Activated naive CD4-positive, alpha-beta T cell treated with anti-CD3 and anti-CD28 coated beads, Interleukin-2, amount 50 U/mL, for 72 hours (primary cell): ENCODE measurements at regions not wholly inside any gene's neighbourhood (a gene's known extent, or its start where the extent isn't known, plus 50 kb on each side); places are given as distances from the start of the nearest gene placed in this dataset.

Source experiments
- ATAC-seq, 2 donors: fragments of 150-1000 bp; cut with Tn5 transposase; 2 replicates each; pipeline ENCODE4 v1.10.0; 2021; ENCODE audit warnings: mild to moderate bottlenecking in 2 of 2, moderate library complexity in 2 of 2
- DNase-seq, 2 donors: peaks; one replicate each; pipeline ENCODE4 v3.0.0; 2021 to 2022; ENCODE audit warnings: low spot score in 2 of 2
- H3K27ac Mint-ChIP-seq, 2 donors: one replicate each; pipeline ENCODE4 v1.8.0; 2022; ENCODE audit warnings: mild to moderate bottlenecking in 2 of 2, mixed read lengths in 2 of 2
- H3K36me3 Mint-ChIP-seq, 2 donors: one replicate each; pipeline ENCODE4 v1.8.0; 2022; ENCODE audit warnings: mixed read lengths in 2 of 2
- H3K9me3 Mint-ChIP-seq, 2 donors: one replicate each; pipeline ENCODE4 v1.8.0; 2022; ENCODE audit warnings: mixed read lengths in 2 of 2

DNA sequence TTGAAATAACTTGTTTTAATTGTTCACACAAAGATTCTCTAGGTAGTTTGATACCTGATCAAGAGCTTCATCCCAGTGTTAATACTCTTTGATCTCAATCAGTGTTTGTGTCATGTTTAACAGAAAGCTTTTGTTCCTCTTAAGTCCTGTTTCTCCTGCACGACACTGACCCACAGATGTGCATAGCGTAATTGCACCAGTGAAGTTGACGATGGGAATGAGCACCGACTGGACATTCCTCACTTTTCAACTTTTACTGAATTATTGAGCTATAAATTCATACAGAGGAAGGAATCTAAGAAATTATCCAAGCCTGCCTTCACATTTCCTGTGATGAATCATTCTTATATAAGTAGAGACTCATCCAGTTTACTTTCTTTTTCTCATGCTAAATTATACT is 878.7 kb upstream of the TENM3 start:
- Mint-ChIP-seq H3K27ac (no peak overlapping the region), H3K36me3 (no peaks in the 10 kb centered on the region), H3K9me3 (peaks cover 4 to 10% of the 10 kb centered on the region in 2 donors)
- DNase-seq (no peak), ATAC-seq (no peak)

GRCh38 chr4:181365671-181366070 is 877.5 kb upstream of the TENM3 start:
- no peak overlapping the region for H3K27ac Mint-ChIP-seq
- H3K9me3 Mint-ChIP-seq = peaks cover 4 to 7% of the 10 kb centered on the region in 2 donors
- ATAC-seq (no peak), DNase-seq (no peak)
- no peaks in the 10 kb centered on the region for H3K36me3 Mint-ChIP-seq

DNA sequence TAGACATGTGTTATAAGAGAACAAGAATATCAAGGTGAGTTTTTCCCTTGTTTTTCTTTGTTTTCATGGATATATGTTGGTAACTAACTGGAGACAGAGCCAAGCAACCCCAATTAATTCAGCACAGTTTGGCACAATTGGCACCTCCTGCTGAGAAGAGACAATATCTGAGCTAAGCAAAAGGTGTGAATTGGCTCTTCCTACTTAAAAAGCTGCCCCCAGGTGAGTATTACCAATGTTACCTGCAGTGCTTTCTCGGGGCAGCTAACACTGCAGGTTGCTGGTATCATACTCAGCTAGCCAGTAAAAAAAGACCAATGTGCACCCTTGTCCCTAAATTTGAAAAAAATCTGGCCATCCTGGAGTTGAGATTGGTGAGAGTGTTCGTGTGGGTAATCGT is 871.2 kb upstream of the TENM3 start:
- ATAC-seq = no peak
- Mint-ChIP-seq H3K27ac (no peak overlapping the region), H3K36me3 (no peaks in the 10 kb centered on the region), H3K9me3 (peaks cover 0 to 12% of the 10 kb centered on the region in 2 donors)
- DNase-seq = no peak

GRCh38 chr4:181376058-181376457 is 867.1 kb upstream of the TENM3 start:
- no peak for ATAC-seq
- no peaks in the 10 kb centered on the region for H3K36me3 Mint-ChIP-seq
- no peak for DNase-seq
- H3K27ac Mint-ChIP-seq = no peak overlapping the region
- H3K9me3 Mint-ChIP-seq = peaks cover 1 to 12% of the 10 kb centered on the region in 2 donors

DNA sequence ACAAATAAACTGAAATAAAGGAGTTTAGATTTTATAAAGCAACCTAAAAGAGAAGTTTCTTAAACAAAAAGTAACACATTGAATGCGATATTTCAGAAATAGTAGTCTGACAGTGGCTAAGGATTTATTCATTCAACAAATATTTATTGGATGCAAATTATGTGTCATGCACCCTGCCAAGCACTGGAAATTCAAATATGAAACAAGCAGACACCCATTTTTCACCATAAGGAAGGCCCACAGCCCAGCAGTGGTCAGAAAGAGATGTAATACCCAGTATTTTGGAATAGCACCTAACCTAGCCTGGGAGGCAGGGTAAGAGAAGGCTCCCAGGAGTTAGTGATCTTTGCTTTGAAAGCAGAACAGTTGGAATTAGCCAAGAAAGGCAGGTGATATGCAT is 855.1 kb upstream of the TENM3 start:
- peaks cover 8 to 9% of the 10 kb centered on the region in 2 donors for H3K9me3 Mint-ChIP-seq
- H3K36me3 Mint-ChIP-seq = no peaks in the 10 kb centered on the region
- ATAC-seq (no peak), DNase-seq (no peak)
- H3K27ac Mint-ChIP-seq = no peak overlapping the region

GRCh38 chr4:181416966-181417365 is 826.2 kb upstream of the TENM3 start:
- peaks cover 5 to 10% of the 10 kb centered on the region in 2 donors for H3K9me3 Mint-ChIP-seq
- DNase-seq = no peak
- no peak for ATAC-seq
- H3K36me3 Mint-ChIP-seq = peaks cover 0 to 7% of the 10 kb centered on the region in 2 donors
- no peak overlapping the region for H3K27ac Mint-ChIP-seq

GRCh38 chr4:181418496-181418895 is 824.7 kb upstream of the TENM3 start:
- Mint-ChIP-seq H3K27ac (no peak overlapping the region), H3K36me3 (peaks cover 0 to 11% of the 10 kb centered on the region in 2 donors), H3K9me3 (peaks cover 10 to 12% of the 10 kb centered on the region in 2 donors)
- ATAC-seq (no peak), DNase-seq (no peak)

DNA sequence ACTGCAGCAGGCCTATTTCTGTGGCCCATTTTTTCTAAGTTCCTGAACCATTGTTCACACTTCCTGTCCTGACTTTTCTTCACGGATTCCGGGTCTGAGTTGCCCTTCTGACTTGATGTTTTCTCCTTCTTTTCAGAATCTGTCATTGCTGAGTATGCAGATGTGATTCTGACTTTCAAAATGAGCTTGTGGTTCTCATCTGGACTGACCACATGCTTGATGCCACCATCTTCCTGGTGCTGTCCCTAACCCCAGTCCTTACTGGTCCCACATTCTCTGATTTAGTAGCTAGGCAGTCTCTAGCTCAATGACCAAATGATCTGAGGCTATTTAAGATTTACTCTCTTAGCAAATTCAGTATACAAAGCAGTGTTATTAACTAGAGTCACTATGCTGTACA is 822.3 kb upstream of the TENM3 start:
- ATAC-seq (no peak), DNase-seq (no peak)
- peaks cover 1 to 15% of the 10 kb centered on the region in 2 donors for H3K9me3 Mint-ChIP-seq

DNA sequence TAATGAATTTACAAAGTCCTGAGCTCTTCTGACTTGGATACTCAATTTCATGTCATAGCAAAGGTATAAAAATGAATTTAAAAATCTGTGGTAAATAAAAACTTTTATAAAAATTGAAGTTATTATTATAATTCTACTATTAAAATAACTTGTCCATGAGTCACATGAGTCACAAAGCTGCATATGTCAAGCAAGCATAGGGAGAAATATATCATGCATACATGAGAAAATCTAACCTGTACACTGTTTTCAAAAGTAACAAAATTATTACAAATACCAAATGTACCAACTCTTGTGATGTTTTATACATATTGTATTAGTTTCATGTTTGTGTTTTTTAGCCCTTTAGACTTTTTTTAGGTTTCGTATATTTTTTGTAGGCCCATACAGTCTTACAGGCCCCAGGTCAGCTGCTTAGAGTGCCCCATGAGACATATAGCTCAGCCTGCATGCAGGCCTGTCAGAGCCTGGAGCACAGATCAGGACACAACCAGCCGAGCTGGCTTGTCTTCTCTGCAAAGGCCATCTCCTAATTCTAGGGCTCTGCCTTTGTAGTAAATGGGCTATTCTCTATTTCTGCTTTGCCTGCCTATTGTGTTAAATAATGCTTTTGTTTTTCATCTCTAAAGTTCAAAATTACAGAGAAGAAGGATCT is 818.7 kb upstream of the TENM3 start:
- Mint-ChIP-seq H3K27ac (no peak overlapping the region), H3K9me3 (peaks cover 5 to 22% of the 10 kb centered on the region in 2 donors), H3K36me3 (peaks cover 0 to 11% of the 10 kb centered on the region in 2 donors)
- DNase-seq = no peak
- no peak for ATAC-seq

More for the DNA sequence above, 822.3 kb upstream of the TENM3 start:
- peaks cover 0 to 11% of the 10 kb centered on the region in 2 donors for H3K36me3 Mint-ChIP-seq
- H3K27ac Mint-ChIP-seq = no peak overlapping the region

DNA sequence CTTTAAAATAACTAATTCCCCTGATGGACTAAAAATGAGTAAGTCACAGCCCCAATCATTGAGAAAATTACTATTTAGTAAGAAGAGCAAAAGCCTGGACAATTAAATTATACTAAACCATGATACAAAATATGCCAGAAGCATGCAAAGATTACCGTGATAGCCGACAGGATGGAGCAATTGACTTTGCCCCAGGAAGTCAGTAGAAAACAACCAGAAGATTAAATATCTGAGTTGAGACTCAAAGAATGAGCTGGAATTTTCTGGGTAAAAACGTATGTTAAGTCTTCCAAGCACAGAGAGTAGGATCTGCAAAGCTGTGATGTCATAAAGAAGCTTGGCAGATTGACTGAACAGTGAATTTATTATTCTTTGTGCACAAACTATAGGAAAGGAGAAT is 816.1 kb upstream of the TENM3 start:
- Mint-ChIP-seq H3K9me3 (peaks cover 5 to 22% of the 10 kb centered on the region in 2 donors), H3K27ac (no peak overlapping the region), H3K36me3 (peaks cover 0 to 11% of the 10 kb centered on the region in 2 donors)
- no peak for ATAC-seq
- no peak for DNase-seq

GRCh38 chr4:181431006-181431405 is 812.2 kb upstream of the TENM3 start:
- H3K9me3 Mint-ChIP-seq = peaks cover 5 to 9% of the 10 kb centered on the region in 2 donors
- no peak overlapping the region for H3K27ac Mint-ChIP-seq
- H3K36me3 Mint-ChIP-seq = no peaks in the 10 kb centered on the region
- DNase-seq (no peak), ATAC-seq (no peak)

DNA sequence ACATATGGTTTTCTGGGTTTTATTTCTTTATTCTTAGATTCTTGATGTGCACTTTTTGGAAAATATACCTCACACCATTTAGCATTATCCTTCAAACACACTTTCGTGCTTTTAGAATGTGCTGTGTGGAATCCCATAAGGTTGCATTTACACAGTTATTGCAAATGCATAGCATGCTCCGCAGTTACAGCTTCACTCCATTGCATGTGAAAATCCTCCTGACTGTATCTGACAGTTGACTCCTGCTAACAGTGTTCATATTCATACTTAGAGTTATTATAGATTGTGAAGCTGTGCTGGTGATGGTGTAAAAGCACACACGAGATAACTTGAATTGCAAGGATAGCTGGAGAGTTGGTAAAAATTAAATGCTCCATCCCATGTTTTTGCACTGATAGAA is 811.5 kb upstream of the TENM3 start:
- ATAC-seq (no peak), DNase-seq (no peak)
- H3K27ac Mint-ChIP-seq = no peak overlapping the region
- H3K9me3 Mint-ChIP-seq = peaks cover 5 to 9% of the 10 kb centered on the region in 2 donors
- no peaks in the 10 kb centered on the region for H3K36me3 Mint-ChIP-seq

DNA sequence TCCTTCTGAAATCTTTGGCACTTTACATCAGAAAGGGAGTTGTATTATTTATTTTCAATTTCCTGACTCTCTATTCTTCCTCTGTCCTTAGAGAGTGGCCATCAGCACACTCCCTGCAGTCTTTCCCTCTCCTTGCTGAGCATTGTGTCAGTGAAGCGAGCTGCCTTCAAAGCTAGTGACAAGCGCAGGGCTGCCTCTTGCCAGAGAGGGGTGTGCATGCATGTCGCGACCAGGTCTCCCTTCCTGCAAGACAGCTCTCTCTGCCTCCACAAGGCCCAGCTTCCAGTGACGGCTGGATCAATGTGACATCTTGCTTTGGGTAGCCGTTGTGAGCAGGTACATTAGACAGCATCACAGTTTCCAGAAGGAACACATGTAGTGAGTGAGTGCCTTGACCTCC is 810.9 kb upstream of the TENM3 start:
- Mint-ChIP-seq H3K36me3 (no peaks in the 10 kb centered on the region), H3K27ac (no peak overlapping the region), H3K9me3 (peaks cover 7 to 11% of the 10 kb centered on the region in 2 donors)
- DNase-seq = no peak
- no peak for ATAC-seq

DNA sequence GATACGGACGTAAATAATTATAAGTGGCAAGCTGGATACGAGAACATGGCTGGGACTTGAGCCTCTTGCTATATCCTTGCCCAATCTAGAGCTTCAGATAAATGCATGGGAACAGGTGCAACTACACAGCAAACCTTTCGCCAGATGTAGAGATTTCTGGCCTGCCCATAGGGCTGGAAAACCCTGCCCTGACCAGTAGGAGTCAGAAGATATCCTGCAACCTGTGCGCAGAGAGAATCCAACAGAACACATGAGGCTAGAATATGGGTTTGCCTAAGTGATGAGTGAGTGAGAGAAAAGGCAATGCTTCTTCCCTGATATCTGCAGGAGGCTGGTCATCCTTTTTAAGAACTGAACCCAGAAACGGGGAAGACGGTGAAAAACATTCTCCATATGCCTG is 805.3 kb upstream of the TENM3 start:
- DNase-seq (no peak), ATAC-seq (no peak)
- Mint-ChIP-seq H3K36me3 (no peaks in the 10 kb centered on the region), H3K9me3 (peaks cover 9% of the 10 kb centered on the region in 2 donors), H3K27ac (no peak overlapping the region)

GRCh38 chr4:181438641-181439040 is 804.6 kb upstream of the TENM3 start:
- H3K36me3 Mint-ChIP-seq = no peaks in the 10 kb centered on the region
- no peak for DNase-seq

DNA sequence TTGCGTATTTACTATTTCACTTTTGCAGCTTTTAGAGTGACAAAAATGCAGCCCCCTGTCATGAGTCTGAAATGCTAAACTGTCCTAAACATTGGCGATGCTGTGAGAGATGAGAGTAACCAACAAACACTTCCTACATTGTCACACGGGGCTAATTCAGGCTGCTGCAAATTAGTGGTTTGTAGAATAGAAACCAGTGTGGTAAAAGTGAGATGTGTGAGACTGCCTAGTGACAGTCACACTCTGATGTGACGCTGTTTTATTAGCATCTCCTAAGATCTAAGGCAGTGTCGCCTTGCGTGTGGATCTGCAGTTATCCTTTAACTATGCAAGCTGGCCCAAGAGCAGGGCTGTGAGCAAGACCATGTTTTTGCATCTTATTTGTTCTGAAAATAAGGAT is 800.2 kb upstream of the TENM3 start:
- Mint-ChIP-seq H3K9me3 (peaks cover 5 to 8% of the 10 kb centered on the region in 2 donors), H3K36me3 (no peaks in the 10 kb centered on the region), H3K27ac (no peak overlapping the region)
- DNase-seq (no peak), ATAC-seq (no peak)

More at GRCh38 chr4:181438641-181439040, 804.6 kb upstream of the TENM3 start:
- Mint-ChIP-seq H3K27ac (no peak overlapping the region), H3K9me3 (peaks cover 9% of the 10 kb centered on the region in 2 donors)
- ATAC-seq = no peak

DNA sequence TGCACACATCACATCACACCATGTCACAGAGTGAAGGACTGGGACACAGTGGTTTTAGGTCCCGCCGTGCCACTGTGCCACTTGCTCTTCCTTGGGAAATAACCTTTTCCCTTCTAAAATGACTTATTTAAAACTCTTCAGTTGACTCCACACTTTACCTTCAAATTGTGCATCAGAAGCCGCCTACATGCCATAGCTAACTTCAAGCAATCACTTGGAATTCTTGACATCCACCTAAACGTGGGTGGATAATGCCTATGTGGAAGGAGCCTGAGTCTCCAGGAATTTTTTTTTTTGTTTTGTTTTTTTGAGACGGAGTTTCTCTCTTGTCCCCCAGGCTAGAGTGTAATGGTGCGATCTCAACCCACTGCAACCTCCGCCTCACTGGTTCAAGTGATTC is 777.4 kb upstream of the TENM3 start:
- DNase-seq = no peak
- Mint-ChIP-seq H3K9me3 (peaks cover 4 to 10% of the 10 kb centered on the region in 2 donors), H3K36me3 (no peaks in the 10 kb centered on the region), H3K27ac (no peak overlapping the region)
- no peak for ATAC-seq

DNA sequence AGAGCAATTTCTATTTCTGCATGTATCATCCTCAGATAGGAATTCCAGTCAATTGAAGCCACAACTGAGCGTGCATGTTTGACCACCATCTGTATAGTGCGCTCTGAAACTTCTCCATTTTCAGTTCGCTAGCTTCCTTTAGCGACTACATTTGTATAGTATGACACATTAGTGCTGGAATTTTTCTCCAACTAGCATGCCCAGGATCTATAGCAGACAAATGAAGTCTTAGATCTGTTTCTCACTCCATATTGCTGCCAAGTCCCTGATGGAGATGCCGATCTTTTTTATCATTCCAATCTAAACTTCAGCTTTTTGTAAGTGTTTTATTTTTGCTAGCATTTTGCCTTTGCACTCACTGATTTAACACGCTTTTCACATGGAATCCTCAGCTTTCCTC is 774.8 kb upstream of the TENM3 start:
- no peak overlapping the region for H3K27ac Mint-ChIP-seq
- H3K36me3 Mint-ChIP-seq = no peaks in the 10 kb centered on the region
- H3K9me3 Mint-ChIP-seq = peaks cover 0 to 7% of the 10 kb centered on the region in 2 donors
- no peak for ATAC-seq
- no peak for DNase-seq
